Esophagus (tissue), 2 donors: ENCODE measurements at regions not wholly inside any gene's neighbourhood (a gene's known extent, or its start where the extent isn't known, plus 50 kb on each side); places are given as distances from the start of the nearest gene placed in this dataset.

Experiments
- H3K27ac ChIP-seq, 2 donors: one replicate each; pipeline ENCODE4 v1.5.1; 2013; ENCODE audit warnings: low read depth in 2 of 2, mild to moderate bottlenecking in 2 of 2, inconsistent platforms in 1 of 2, low read length in 1 of 2, moderate library complexity in 1 of 2
- H3K27me3 ChIP-seq, 2 donors: one replicate each; pipeline ENCODE4 v1.6.1; 2013; ENCODE audit warnings: low read length in 2 of 2, control low read depth in 1 of 2, mild to moderate bottlenecking in 1 of 2; ENCODE audit not compliant: insufficient read depth in 2 of 2, control insufficient read depth in 1 of 2
- H3K36me3 ChIP-seq, 2 donors: one replicate each; pipeline ENCODE4 v1.6.1; 2013; ENCODE audit warnings: low read length in 1 of 2; ENCODE audit not compliant: control insufficient read depth in 2 of 2, insufficient read depth in 2 of 2
- H3K4me1 ChIP-seq, 2 donors: one replicate each; pipeline ENCODE4 v1.6.1; 2013; ENCODE audit warnings: low read length in 1 of 2; ENCODE audit not compliant: control insufficient read depth in 2 of 2, insufficient read depth in 2 of 2
- H3K4me3 ChIP-seq, 2 donors: one replicate each; pipeline ENCODE4 v1.5.1; 2013; ENCODE audit warnings: low read length in 2 of 2, mild to moderate bottlenecking in 2 of 2, low read depth in 1 of 2, moderate library complexity in 1 of 2
- H3K9me3 ChIP-seq, 2 donors: one replicate each; pipeline ENCODE4 v1.6.1; 2013; ENCODE audit warnings: mild to moderate bottlenecking in 2 of 2, low read depth in 1 of 2, low read length in 1 of 2, moderate library complexity in 1 of 2; ENCODE audit not compliant: control insufficient read depth in 2 of 2, insufficient read depth in 1 of 2
- WGBS, 2 donors: extraction: QIAGEN DNeasy Blood & Tissue Kit; methylation state at CpG; one replicate each; pipeline ENCODE4 v1.1.7; 2013; 5-methylcytosine and 5-hydroxymethylcytosine counted together
- donor health status: healthy with polysubstance abuse.
- donor health status: Bipolar disorder and iron deficiency.

DNA sequence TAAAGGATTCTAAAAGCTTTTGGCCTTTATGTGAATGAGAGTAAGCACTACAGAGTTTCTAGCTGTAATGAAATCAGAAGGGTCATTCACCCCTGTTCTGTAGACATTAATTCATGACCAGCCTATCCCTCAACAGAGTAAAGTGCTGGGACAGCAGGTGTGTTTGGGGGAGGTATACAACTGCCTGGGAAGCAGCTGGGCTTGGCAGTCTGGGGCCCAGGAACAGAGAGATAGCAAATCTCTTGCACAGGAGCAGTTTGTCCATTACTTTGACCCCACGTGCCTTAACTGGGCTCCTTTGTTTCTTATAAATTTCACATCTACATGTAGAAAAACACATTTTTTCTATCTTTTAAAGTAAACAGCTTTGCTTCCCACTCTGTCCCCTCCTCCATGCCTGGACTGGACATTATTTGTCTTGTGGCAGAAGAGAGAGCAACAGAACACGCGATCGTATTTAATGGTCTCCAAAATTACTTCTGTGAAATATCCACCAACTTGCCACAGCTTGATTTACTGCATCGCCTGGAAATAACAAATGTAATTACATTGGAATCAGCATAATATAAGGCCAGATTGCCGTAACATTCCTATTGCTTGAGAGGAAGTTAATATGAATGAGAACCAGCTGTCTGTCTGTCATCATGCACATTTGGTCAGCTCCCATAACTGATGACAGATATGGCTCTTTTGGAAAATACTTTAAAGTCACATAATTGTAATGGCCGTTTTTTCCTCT, 263.8 kb downstream of the RBM43 start:
- 75 to 77% methylated on average over 7 of the region's 7 CpGs for WGBS, 2 donors
- no peaks in the 10 kb centered on the region for H3K9me3 ChIP-seq
- no peaks in the 10 kb centered on the region for H3K36me3 ChIP-seq
- H3K4me3 ChIP-seq, result no peak overlapping the region
- no peaks in the 10 kb centered on the region for H3K4me1 ChIP-seq
- no peak overlapping the region for H3K27ac ChIP-seq
- H3K27me3 ChIP-seq, result no peaks in the 10 kb centered on the region

- no peak overlapping the region for H3K4me3 ChIP-seq
- H3K9me3 ChIP-seq, result no peaks in the 10 kb centered on the region
- WGBS, 2 donors, result 80 to 84% methylated on average over 4 of the region's 4 CpGs
- H3K27me3 ChIP-seq, result no peaks in the 10 kb centered on the region
- H3K27ac ChIP-seq, result no peak overlapping the region
- no peaks in the 10 kb centered on the region for H3K36me3 ChIP-seq
- no peaks in the 10 kb centered on the region for H3K4me1 ChIP-seq
These were observed 264.6 kb downstream of the RBM43 start for GRCh38 chr2:150997066-150997465.

GRCh38 chr2:150994076-150994475, 267.6 kb downstream of the RBM43 start:
- WGBS, 2 donors, result 23 to 32% methylated on average over 2 of the region's 2 CpGs
- H3K4me3 ChIP-seq, result no peak overlapping the region
- H3K4me1 ChIP-seq, result no peaks in the 10 kb centered on the region
- H3K27ac ChIP-seq, result no peak overlapping the region
- no peaks in the 10 kb centered on the region for H3K9me3 ChIP-seq
- H3K27me3 ChIP-seq, result no peaks in the 10 kb centered on the region
- H3K36me3 ChIP-seq, result no peaks in the 10 kb centered on the region

DNA sequence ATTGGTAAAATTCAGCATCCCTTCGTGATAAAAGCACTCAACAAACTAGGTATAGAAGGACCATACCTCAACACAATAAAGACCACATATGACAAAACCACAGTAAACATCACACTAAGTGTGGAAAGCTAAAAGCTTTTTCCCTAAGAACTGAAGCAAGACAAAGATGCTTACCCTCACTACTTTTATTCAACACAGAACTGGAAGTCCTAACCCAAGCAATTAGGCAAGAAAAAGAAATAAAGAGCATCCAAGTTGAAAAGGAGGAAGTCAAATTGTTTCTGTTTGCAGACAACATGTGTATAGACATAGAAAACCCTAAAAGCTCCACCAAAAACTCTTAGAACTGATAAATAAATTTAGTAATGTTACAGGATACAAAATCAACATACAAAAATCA, 271.7 kb downstream of the RBM43 start:
- WGBS, 2 donors, result 80 to 87% methylated on average over 1 of the region's 1 CpG
- peaks cover 0 to 3% of the 10 kb centered on the region in 2 donors for H3K4me1 ChIP-seq

GRCh38 chr2:150985741-150986140, 275.9 kb downstream of the RBM43 start:
- Histone ChIP-seq H3K4me1 (peaks cover 0 to 3% of the 10 kb centered on the region in 2 donors), H3K36me3 (no peaks in the 10 kb centered on the region), H3K9me3 (peaks cover 0 to 10% of the 10 kb centered on the region in 2 donors), H3K27ac (no peak overlapping the region), H3K27me3 (no peaks in the 10 kb centered on the region), H3K4me3 (no peak overlapping the region)

More for the DNA sequence above, 271.7 kb downstream of the RBM43 start:
- no peak overlapping the region for H3K27ac ChIP-seq
- H3K27me3 ChIP-seq, result no peaks in the 10 kb centered on the region
- H3K4me3 ChIP-seq, result no peak overlapping the region
- H3K36me3 ChIP-seq, result no peaks in the 10 kb centered on the region
- H3K9me3 ChIP-seq, result peaks cover 0 to 10% of the 10 kb centered on the region in 2 donors

GRCh38 chr2:150983314-150983897, 278.3 kb downstream of the RBM43 start:
- peaks cover 0 to 3% of the 10 kb centered on the region in 2 donors for H3K4me1 ChIP-seq
- H3K4me3 ChIP-seq, result no peak overlapping the region
- H3K27me3 ChIP-seq, result no peaks in the 10 kb centered on the region
- H3K9me3 ChIP-seq, result peaks cover 0 to 10% of the 10 kb centered on the region in 2 donors
- 80 to 86% methylated on average over 1 of the region's 1 CpG for WGBS, 2 donors
- H3K27ac ChIP-seq, result no peak overlapping the region
- H3K36me3 ChIP-seq, result no peaks in the 10 kb centered on the region

GRCh38 chr2:150981826-150982225, 279.8 kb downstream of the RBM43 start:
- Histone ChIP-seq H3K36me3 (no peaks in the 10 kb centered on the region), H3K27me3 (no peaks in the 10 kb centered on the region), H3K27ac (no peak overlapping the region), H3K4me3 (no peak overlapping the region), H3K9me3 (peaks cover 0 to 7% of the 10 kb centered on the region in 2 donors), H3K4me1 (peaks cover 0 to 3% of the 10 kb centered on the region in 2 donors)
- WGBS, 2 donors, result 59 to 66% methylated on average over 2 of the region's 2 CpGs

DNA sequence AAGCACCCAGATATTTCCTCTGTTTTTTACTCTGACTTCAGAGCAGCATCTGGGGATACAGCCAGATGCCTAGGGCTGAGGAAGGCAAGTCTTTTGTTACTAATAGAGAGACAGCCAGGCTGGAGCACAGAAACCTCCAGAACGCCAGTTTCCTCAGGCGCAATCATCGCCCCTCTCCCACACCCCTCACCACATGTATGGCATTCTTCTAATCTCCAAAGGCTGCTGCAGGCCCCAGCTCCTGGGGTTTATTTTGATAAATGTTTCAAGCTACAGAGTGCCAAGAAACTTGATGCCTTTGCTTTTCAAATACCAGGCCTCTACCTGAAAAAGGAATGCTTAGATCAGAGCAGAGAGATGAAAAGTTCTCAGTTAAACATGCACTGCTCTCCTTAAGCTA, 283.6 kb downstream of the RBM43 start:
- Histone ChIP-seq H3K4me3 (no peak overlapping the region), H3K27ac (no peak overlapping the region), H3K36me3 (no peaks in the 10 kb centered on the region), H3K27me3 (no peaks in the 10 kb centered on the region), H3K4me1 (no peaks in the 10 kb centered on the region), H3K9me3 (no peaks in the 10 kb centered on the region)
- WGBS, 2 donors, result 47 to 50% methylated on average over 3 of the region's 3 CpGs

DNA sequence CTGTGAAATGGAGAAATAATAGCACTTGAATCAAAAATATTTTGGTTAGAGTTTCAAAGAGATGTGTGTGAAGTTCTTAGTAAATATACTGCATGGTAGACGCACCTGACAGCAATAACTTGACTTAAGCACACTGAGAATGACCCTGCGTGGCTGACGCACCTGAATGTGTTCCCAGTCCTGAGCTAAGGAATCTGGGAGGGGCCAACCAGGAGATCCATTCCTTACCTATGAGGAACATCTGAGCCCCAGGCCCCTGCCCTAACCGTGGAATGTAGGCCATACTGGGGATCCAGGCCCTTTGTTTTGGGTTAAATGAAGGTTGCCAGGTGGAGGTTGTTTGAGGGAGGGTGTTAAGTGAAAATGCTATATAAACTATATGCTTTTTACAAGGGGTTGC, 284.4 kb downstream of the RBM43 start:
- no peak overlapping the region for H3K4me3 ChIP-seq
- no peak overlapping the region for H3K27ac ChIP-seq
- 74 to 79% methylated on average over 4 of the region's 4 CpGs for WGBS, 2 donors
- H3K27me3 ChIP-seq, result no peaks in the 10 kb centered on the region
- no peaks in the 10 kb centered on the region for H3K9me3 ChIP-seq
- no peaks in the 10 kb centered on the region for H3K36me3 ChIP-seq
- H3K4me1 ChIP-seq, result no peaks in the 10 kb centered on the region

- H3K9me3 ChIP-seq, result no peaks in the 10 kb centered on the region
- no peaks in the 10 kb centered on the region for H3K4me1 ChIP-seq
- no peaks in the 10 kb centered on the region for H3K27me3 ChIP-seq
- no peak overlapping the region for H3K4me3 ChIP-seq
- no peaks in the 10 kb centered on the region for H3K36me3 ChIP-seq
- H3K27ac ChIP-seq, result no peak overlapping the region
These were observed 285.1 kb downstream of the RBM43 start for GRCh38 chr2:150976604-150977003.
